Heart left ventricle (tissue), 13 donors: ENCODE measurements at regions not wholly inside any gene's neighbourhood (a gene's known extent, or its start where the extent isn't known, plus 50 kb on each side); places are given as distances from the start of the nearest gene placed in this dataset.

Source experiments
- POLR2A ChIP-seq, 2 donors: fragments of 450-650 bp; IDR thresholded peaks; one replicate each; pipeline ENCODE4 v1.6.1; 2017; ENCODE audit warnings: antibody characterized with exemption in 2 of 2, mild to moderate bottlenecking in 2 of 2, moderate library complexity in 2 of 2
- TF ChIP-seq, protein P1 (sequence below), 12 donors: fragments of 200-600 bp; sonication (generic) in 4 of 12; IDR thresholded peaks; one replicate each; pipeline versions ENCODE4 v1.5.0 to v1.8.0; 2018 to 2022; ENCODE audit warnings: antibody characterized with exemption in 12 of 12, mild to moderate bottlenecking in 5 of 12
- donor health status: ischemic (EF 13 %, LVEDD 7.1; RV severe dilation, severe dysfunction).
- donor health status: DM: no; HTN: yes; CAD: no.
- donor health status: DM: no; HTN: no; CAD: no.
- donor health status: ischemic (EF 25% LVEDD 6.9; RV normal size, moderate dysfunction).
- donor health status: ischemic (EF 25% LVEDD 5.7; RV mildly dilated, moderate dysfunction).
- donor health status: ischemic (EF 35%, LVEDD 5.7; RV mildly dilated, moderate dysfunction).
- donor health status: nonischemic (EF 11% LVEDD 7.7; RV severe dilation, severe dysfunction).
- donor health status: DM: yes; HTN: yes; CAD: no.
- donor health status: PGD.
- donor health status: ischemic (EF 29% LVEDD 5.4; RV normal size, mild dysfunction).
- donor health status: nonischemic (EF 23%, LVEDD 6.1; RV moderate dilation, normal function).

DNA sequence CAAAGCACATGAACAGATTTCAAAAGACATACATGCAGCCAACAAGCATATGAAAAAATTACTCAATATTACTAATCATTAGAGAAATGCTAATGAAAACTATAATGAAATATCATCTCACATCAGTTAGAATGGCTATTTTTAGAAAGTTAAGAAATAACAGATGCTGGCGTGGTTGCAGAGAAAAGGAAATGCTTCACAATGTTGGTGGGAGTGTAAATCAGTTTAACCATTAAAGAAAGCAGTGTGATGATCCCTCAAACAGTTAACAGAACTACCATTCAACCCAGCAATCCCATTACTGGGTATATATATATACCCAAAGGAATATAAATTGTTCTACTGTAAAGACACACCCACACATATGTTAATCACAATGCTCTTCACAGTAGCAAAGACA, 117.7 kb upstream of the SETBP1 start:
- TF ChIP-seq, protein P1, sequence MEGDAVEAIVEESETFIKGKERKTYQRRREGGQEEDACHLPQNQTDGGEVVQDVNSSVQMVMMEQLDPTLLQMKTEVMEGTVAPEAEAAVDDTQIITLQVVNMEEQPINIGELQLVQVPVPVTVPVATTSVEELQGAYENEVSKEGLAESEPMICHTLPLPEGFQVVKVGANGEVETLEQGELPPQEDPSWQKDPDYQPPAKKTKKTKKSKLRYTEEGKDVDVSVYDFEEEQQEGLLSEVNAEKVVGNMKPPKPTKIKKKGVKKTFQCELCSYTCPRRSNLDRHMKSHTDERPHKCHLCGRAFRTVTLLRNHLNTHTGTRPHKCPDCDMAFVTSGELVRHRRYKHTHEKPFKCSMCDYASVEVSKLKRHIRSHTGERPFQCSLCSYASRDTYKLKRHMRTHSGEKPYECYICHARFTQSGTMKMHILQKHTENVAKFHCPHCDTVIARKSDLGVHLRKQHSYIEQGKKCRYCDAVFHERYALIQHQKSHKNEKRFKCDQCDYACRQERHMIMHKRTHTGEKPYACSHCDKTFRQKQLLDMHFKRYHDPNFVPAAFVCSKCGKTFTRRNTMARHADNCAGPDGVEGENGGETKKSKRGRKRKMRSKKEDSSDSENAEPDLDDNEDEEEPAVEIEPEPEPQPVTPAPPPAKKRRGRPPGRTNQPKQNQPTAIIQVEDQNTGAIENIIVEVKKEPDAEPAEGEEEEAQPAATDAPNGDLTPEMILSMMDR (IDR thresholded peaks at IDR 0.05) = no peak
- no peak for TF ChIP-seq POLR2A (IDR thresholded peaks at IDR 0.05)
